ENCODE measurements at regions not wholly inside any gene's neighbourhood (a gene's known extent, or its start where the extent isn't known, plus 50 kb on each side); places are given as distances from the start of the nearest gene placed in this dataset.
"Not testable (repeated sequence)": the region's sequence is repeated elsewhere in the genome, so short reads cannot be mapped to it uniquely, and the experiment has no call there.

DNA sequence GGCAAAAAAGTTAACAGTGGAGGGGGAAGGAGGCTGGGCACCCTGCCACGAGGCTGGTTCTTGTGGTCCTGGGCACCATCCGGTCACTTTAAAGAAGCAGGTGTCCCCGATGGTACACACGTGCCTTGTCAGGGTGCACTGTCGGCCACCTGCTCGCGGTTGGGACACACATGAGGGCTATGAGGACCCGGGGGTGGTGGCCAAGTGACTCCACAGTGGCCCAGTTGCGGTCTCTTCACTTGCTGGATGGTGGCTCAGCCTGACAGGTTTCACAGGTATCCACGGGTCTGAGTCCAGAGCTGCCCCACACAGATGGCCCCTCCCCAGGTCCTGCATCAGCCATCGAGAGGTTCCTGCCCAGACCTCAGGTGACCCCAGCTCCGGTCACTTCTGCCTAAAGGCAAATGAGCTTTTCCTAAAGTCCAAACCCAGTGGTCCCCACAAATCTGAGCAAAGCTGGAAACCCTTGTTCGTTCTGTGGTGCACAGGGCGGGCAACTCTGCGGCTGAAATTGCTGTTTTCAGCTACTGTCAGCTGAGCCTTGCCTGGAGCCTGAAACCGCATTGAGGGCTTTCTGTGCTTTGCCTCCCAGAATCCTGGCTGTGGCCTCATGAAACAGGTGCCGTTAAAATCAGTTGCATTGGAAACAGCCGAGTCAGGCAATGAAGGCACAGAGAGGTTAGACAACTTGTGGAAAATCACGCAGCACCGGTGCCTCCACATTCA lies 144.0 kb downstream of the LAT start:
- TF ChIP-seq POLR2AphosphoS5, CTCF, POLR2A, EP300 (IDR thresholded peaks at IDR 0.05): not testable (repeated sequence)
